Ishikawa (cell line): ENCODE measurements at regions not wholly inside any gene's neighbourhood (a gene's known extent, or its start where the extent isn't known, plus 50 kb on each side); places are given as distances from the start of the nearest gene placed in this dataset.

ENCODE experiments used
- CEBPB ChIP-seq: IDR thresholded peaks from 2 replicates; pipeline ENCODE4 v1.6.1; 2012
- CREB1 ChIP-seq: IDR thresholded peaks from 2 replicates; pipeline ENCODE4 v1.6.1; 2012; ENCODE audit warnings: low read depth
- EGR1 ChIP-seq: IDR thresholded peaks from 2 replicates; pipeline ENCODE4 v1.6.1; 2012
- EP300 ChIP-seq: IDR thresholded peaks from 2 replicates; pipeline ENCODE4 v1.6.1; 2012; ENCODE audit warnings: borderline replicate concordance
- FOXM1 ChIP-seq: IDR thresholded peaks from 2 replicates; pipeline ENCODE4 v1.6.1; 2012; ENCODE audit warnings: low read depth, borderline replicate concordance
- MAX ChIP-seq: IDR thresholded peaks from 2 replicates; pipeline ENCODE4 v1.6.1; 2012
- NFIC ChIP-seq: IDR thresholded peaks from 2 replicates; pipeline ENCODE4 v1.6.1; 2012
- RAD21 ChIP-seq: IDR thresholded peaks from 2 replicates; pipeline ENCODE4 v1.6.1; 2012; ENCODE audit warnings: low read depth
- REST ChIP-seq: IDR thresholded peaks from 2 replicates; pipeline ENCODE4 v1.6.1; 2012; ENCODE audit warnings: low read depth, mild to moderate bottlenecking
- TAF1 ChIP-seq: IDR thresholded peaks from 2 replicates; pipeline ENCODE4 v1.6.1; 2012; ENCODE audit warnings: low read depth, mild to moderate bottlenecking
- TCF12 ChIP-seq: IDR thresholded peaks from 2 replicates; pipeline ENCODE4 v1.6.1; 2012; ENCODE audit warnings: low read depth
- TEAD4 ChIP-seq: IDR thresholded peaks from 2 replicates; pipeline ENCODE4 v1.6.1; 2012
- USF1 ChIP-seq: IDR thresholded peaks from 2 replicates; pipeline ENCODE4 v1.6.1; 2012
- YY1 ChIP-seq: IDR thresholded peaks from 2 replicates; pipeline ENCODE4 v1.6.1; 2012; ENCODE audit warnings: low read depth
- ZBTB7A ChIP-seq: IDR thresholded peaks from 2 replicates; pipeline ENCODE4 v1.6.1; 2012; ENCODE audit warnings: low read depth

DNA sequence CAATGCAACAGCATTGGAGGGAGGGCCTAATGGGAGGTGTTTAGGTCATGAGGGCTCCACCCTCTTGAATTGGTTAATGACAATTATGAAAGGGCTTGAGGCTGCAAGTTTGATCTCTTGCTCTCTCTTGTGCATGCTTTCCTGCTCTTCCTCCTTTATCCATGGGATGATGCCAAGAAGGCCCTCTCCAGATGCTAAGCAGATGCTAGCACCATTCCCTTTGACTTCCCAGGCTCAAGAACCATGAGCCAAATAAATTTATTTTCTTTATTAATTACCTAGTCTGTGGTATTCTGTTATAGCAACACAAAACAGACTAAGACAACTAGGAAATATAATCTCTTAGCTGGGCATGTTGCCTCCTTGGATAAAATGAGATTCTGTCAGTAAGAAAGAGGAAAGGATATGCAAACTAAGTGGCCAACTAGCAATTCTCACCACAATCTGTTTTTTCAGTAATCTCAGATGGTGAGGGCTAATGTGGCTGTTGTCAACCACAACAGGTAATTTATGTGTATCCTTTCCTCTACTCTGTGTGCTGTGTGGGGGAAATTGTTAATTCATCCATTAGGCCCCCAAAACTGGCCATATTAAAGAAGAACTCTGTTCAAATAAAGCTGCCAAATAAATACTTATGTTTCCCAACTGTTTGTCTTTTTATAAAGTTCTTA, 269.1 kb upstream of the CD180 start:
- no peak for TF ChIP-seq EGR1
- TF ChIP-seq NFIC: no peak
- TF ChIP-seq MAX: no peak
- TF ChIP-seq TAF1: no peak
- no peak for TF ChIP-seq REST
- no peak for TF ChIP-seq YY1
- TF ChIP-seq ZBTB7A: no peak
- TF ChIP-seq TEAD4: no peak
- TF ChIP-seq TCF12: no peak
- no peak for TF ChIP-seq CEBPB
- TF ChIP-seq CREB1: no peak
- no peak for TF ChIP-seq USF1
- no peak for TF ChIP-seq FOXM1
- no peak for TF ChIP-seq RAD21
- no peak for TF ChIP-seq EP300

DNA sequence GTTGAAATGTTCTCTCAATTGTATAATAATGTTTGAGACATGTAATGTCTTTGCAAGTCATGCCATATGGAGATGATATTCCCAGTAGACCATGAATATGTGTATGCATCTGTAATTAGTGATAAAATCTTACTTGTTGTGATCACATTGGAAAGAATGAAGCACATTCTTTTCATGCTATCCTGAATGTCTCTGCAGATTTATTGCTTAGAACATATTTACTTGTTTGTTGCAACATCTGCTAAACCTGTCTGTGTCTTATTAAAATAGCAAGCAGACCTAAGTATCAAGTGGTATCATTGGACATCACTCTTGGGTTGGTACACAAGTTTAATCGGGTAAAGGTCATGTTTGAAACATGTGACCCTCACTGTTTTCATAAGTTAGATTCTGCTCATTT, 265.5 kb upstream of the CD180 start:
- TF ChIP-seq RAD21 (no peak), EP300 (no peak), YY1 (no peak), CEBPB (no peak), ZBTB7A (no peak)

DNA sequence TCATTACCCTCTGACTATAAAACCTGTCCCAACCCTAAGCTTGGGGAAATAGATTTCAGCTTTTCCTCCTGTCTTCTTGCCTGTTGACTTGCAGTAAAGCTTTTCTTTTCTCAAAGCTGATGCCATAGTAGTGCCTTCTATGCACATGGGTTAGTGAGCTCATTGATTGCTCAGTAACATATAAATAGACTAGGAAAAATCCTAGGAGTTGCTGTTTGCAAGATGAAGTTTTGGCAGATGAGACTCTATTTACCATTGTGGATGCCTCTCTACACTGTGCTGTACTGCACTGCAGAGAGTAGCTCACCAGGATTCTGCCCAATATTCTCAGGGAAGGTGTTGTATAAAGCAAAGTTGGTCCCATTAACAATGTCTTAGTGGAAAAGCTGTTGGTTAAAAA, 262.7 kb upstream of the CD180 start:
- no peak for TF ChIP-seq CEBPB
- TF ChIP-seq ZBTB7A: no peak
- no peak for TF ChIP-seq USF1
- no peak for TF ChIP-seq RAD21
- TF ChIP-seq CREB1: no peak
- no peak for TF ChIP-seq EP300
- no peak for TF ChIP-seq NFIC
- no peak for TF ChIP-seq TCF12
- no peak for TF ChIP-seq REST
- no peak for TF ChIP-seq EGR1
- no peak for TF ChIP-seq YY1
- TF ChIP-seq TAF1: no peak

DNA sequence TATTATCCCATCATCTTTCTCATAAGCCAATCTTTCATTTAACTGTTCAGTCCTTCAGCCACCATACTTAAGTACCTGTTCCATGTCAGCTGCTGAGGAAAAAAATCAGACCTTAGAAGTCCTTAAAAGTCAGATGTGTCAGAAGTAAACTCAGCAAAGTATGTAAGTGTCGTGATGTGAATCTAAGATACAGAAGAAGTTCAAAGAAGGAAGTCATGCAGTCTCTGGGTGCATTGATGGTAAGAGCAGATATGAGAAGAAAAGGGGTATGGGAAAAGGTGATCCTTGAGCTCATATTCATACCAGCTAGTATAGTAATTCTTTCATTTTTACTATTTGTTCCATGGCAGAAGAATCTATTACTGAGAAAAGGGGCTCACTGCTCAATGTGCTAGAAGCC, 259.4 kb upstream of the CD180 start:
- no peak for TF ChIP-seq MAX
- no peak for TF ChIP-seq USF1
- TF ChIP-seq EP300: no peak
- no peak for TF ChIP-seq TEAD4
- TF ChIP-seq CREB1: no peak
- TF ChIP-seq YY1: no peak
- no peak for TF ChIP-seq TCF12
- no peak for TF ChIP-seq ZBTB7A
- no peak for TF ChIP-seq TAF1
- TF ChIP-seq FOXM1: no peak
- no peak for TF ChIP-seq CEBPB

GRCh38 chr5:67454957-67455561, 258.5 kb upstream of the CD180 start:
- no peak for TF ChIP-seq TEAD4
- TF ChIP-seq CREB1: no peak
- no peak for TF ChIP-seq TCF12
- no peak for TF ChIP-seq ZBTB7A
- TF ChIP-seq CEBPB: no peak
- TF ChIP-seq RAD21: no peak
